Activated gamma-delta T cell treated with Interleukin-2 at 50 U/mL for 16 hours (primary cell): ENCODE measurements at regions not wholly inside any gene's neighbourhood (a gene's known extent, or its start where the extent isn't known, plus 50 kb on each side); places are given as distances from the start of the nearest gene placed in this dataset.
"Not testable (repeated sequence)": the region's sequence is repeated elsewhere in the genome, so short reads cannot be mapped to it uniquely, and the experiment has no call there.

ENCODE experiments used
- DNase-seq: peaks from one replicate; pipeline ENCODE4 v3.0.0-alpha.2; 2020

- no peak for DNase-seq
Measured at GRCh38 chr13:88739195-88739594, 1068.0 kb downstream of the SLITRK5 start.

GRCh38 chr13:88744289-88744688 lies 1073.1 kb downstream of the SLITRK5 start:
- no peak for DNase-seq

- DNase-seq: no peak
Measured at GRCh38 chr13:88745011-88745410, 1073.8 kb downstream of the SLITRK5 start.

GRCh38 chr13:88752041-88752440 lies 1080.9 kb downstream of the SLITRK5 start:
- DNase-seq: no peak

- DNase-seq: no peak
Measured at GRCh38 chr13:88754141-88754540, 1083.0 kb downstream of the SLITRK5 start.

- DNase-seq: no peak
Measured at GRCh38 chr13:88761145-88761544, 1090.0 kb downstream of the SLITRK5 start.

- DNase-seq: no peak
Measured at GRCh38 chr13:88764103-88764502, 1092.9 kb downstream of the SLITRK5 start.

- DNase-seq: no peak
Measured at GRCh38 chr13:88800505-88800904, 1129.3 kb downstream of the SLITRK5 start.

GRCh38 chr13:88801361-88801760 lies 1130.2 kb downstream of the SLITRK5 start:
- DNase-seq: no peak

GRCh38 chr13:88802886-88803285 lies 1131.7 kb downstream of the SLITRK5 start:
- no peak for DNase-seq

- DNase-seq: no peak
Measured at GRCh38 chr13:88806438-88806837, 1135.3 kb downstream of the SLITRK5 start.

GRCh38 chr13:88817560-88817959 lies 1146.4 kb downstream of the SLITRK5 start:
- no peak for DNase-seq

- DNase-seq: no peak
Measured at GRCh38 chr13:88823114-88823513, 1151.9 kb downstream of the SLITRK5 start.

GRCh38 chr13:88824218-88824617 lies 1153.0 kb downstream of the SLITRK5 start:
- DNase-seq: no peak

- DNase-seq: no peak
Measured at GRCh38 chr13:88840085-88840484, 1168.9 kb downstream of the SLITRK5 start.

- not testable (repeated sequence) for DNase-seq
Measured at GRCh38 chr13:88852293-88852692, 1181.1 kb downstream of the SLITRK5 start.

- DNase-seq: no peak
Measured at GRCh38 chr13:88857256-88857655, 1186.1 kb downstream of the SLITRK5 start.

- no peak for DNase-seq
Measured at GRCh38 chr13:88862095-88862620, 1191.0 kb downstream of the SLITRK5 start.

GRCh38 chr13:88863116-88863515 lies 1191.9 kb downstream of the SLITRK5 start:
- no peak for DNase-seq

- no peak for DNase-seq
Measured at GRCh38 chr13:88866195-88866594, 1195.0 kb downstream of the SLITRK5 start.

- DNase-seq: no peak
Measured at GRCh38 chr13:88883741-88884140, 1212.6 kb downstream of the SLITRK5 start.

GRCh38 chr13:88887045-88887662 lies 1216.0 kb downstream of the SLITRK5 start:
- DNase-seq: no peak

GRCh38 chr13:88895261-88895941 lies 1224.2 kb downstream of the SLITRK5 start:
- DNase-seq: no peak

- no peak for DNase-seq
Measured at GRCh38 chr13:88896466-88896865, 1225.3 kb downstream of the SLITRK5 start.
